Hepatocyte (in vitro differentiated cells): ENCODE measurements at regions not wholly inside any gene's neighbourhood (a gene's known extent, or its start where the extent isn't known, plus 50 kb on each side); places are given as distances from the start of the nearest gene placed in this dataset.

Experiments
- EZH2 ChIP-seq: fragments of 200-600 bp; sonication (generic); IDR thresholded peaks from 2 replicates; pipeline ENCODE4 v1.6.1; 2016; ENCODE audit warnings: antibody characterized with exemption, mild to moderate bottlenecking, borderline replicate concordance
- EZH2phosphoT487 ChIP-seq: fragments of 200-600 bp; sonication (generic); IDR thresholded peaks from one replicate; pipeline ENCODE4 v1.6.1; 2018; ENCODE audit warnings: antibody characterized with exemption, mild to moderate bottlenecking, low read depth, moderate library complexity; ENCODE audit not compliant: unreplicated experiment, severe bottlenecking

DNA sequence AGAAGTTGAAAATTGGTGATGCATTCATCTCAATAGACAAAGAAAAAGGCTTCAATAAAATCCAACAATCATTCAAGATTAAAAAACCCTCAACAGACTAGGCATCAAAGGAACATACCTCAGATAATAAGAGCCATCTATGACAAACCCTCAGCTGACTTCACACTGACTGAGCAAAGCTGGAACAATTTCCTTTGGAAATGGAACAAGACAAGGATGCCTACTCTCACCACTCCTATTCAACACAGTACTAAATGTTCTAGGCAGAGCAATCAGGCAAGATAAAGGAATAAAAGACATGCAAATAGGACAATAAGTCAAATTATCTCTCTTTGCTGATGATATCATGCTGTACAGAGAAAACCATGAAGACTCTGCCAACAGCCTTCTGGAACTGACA, 1188.1 kb downstream of the DTWD2 start:
- TF ChIP-seq EZH2 (no peak), EZH2phosphoT487 (no peak)
